ENCODE measurements at regions not wholly inside any gene's neighbourhood (a gene's known extent, or its start where the extent isn't known, plus 50 kb on each side); places are given as distances from the start of the nearest gene placed in this dataset.

- TF ChIP-seq CTCF (conservative IDR thresholded peaks at IDR 0.05; ENCODE audit: low read length) = no peak
- no peak for TF ChIP-seq EZH2phosphoT487 (IDR thresholded peaks at IDR 0.05; ENCODE audit: borderline replicate concordance, low read depth, low read length)
Observed at GRCh38 chr20:11368499-11368898, 549.2 kb upstream of the BTBD3 start.
